SK-MEL-5 (cell line): ENCODE measurements at regions not wholly inside any gene's neighbourhood (a gene's known extent, or its start where the extent isn't known, plus 50 kb on each side); places are given as distances from the start of the nearest gene placed in this dataset.
"Not testable (repeated sequence)": the region's sequence is repeated elsewhere in the genome, so short reads cannot be mapped to it uniquely, and the experiment has no call there.

ENCODE experiments used
- DNase-seq: peaks from one replicate; pipeline ENCODE4 v3.0.0-alpha.2; 2016; ENCODE audit warnings: low read depth, low spot score
- in situ Hi-C: cut with HindIII; loops from 2 replicates; pipeline ENCODE4 v1.10.0; 2016; ENCODE audit warnings: low sequenced_read_pairs, high pct_unique_total_duplicates, low pct_unique_long_range_greater_than_20kb

DNA sequence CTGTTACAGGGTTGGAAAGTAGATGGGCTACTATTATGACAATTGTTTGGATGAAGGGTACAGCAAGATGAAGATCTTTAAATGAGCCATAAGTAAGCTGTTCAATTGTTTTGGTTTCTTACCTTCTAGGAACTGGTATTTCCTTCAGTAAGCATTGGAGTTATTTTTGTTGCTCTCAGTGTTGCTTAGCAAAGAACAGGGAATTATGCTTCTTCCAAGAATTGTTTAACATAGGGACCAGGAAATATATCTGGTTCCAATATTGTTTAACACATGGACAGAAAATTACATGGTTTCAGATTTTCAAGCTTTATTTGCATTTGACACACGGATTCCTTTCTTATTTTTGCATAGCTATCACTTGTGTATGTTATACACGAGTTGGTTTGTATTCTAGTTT lies 1999.0 kb downstream of the ARAP2 start:
- in situ Hi-C loops: no loop called here
- DNase-seq: no peak

DNA sequence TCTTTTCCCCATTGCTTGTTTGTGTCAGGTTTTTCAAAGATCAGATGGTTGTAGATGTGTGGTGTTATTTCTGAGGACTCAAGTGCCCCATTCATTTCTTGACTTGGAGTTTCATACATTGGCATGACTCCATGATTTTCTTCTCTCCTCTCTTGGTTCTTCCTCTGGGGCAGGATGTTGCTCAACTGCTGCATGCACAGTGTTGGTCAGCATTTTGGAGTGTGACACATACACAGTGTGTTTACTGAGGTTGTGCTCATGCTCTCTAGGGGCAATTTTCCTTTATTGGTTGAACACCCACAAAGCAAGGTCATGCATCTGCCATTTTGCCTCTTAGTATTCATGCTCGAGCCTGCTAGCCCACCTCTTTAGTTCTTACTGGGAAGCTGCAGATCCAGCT lies 1993.8 kb downstream of the ARAP2 start:
- in situ Hi-C loops: no loop called here
- no peak for DNase-seq

DNA sequence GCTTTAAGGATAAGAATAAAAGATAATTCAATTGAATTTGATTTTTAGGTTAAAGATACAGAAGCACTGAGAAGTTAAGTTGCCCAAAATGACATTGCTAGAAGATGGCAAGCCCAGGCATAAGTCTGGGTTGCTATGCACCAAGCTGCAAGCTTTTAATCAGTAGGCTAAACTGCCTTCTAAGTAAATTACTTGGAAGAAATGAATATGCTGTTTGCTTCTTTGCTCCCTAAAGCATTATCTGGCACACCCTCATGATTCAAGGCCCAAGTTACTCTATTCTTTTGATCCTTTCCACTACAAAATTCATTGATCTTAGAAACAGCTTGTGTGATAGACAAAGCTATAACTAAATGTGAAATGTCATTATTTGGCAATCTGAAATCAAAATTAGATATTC lies 1991.1 kb downstream of the ARAP2 start:
- in situ Hi-C loops: no loop called here
- DNase-seq: no peak

DNA sequence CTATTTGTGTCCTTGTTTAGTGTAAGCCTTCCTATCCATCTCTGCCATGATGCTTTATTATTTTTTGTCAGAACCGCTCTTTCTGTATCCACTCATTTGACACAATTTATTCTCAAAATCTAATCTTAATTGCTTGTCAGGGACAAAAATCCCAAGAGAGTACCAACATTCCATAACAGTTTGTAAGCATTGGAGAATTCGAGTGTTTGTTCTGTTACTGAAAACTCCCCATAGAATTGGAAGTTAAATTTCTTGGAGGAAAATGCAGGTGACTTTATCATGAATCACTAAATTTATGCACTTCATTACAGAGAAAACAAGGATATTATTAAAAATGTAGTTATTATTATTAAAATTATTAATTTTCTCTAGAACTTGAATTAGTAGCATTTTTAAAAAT lies 1986.1 kb downstream of the ARAP2 start:
- no peak for DNase-seq
- in situ Hi-C loops: no loop called here

DNA sequence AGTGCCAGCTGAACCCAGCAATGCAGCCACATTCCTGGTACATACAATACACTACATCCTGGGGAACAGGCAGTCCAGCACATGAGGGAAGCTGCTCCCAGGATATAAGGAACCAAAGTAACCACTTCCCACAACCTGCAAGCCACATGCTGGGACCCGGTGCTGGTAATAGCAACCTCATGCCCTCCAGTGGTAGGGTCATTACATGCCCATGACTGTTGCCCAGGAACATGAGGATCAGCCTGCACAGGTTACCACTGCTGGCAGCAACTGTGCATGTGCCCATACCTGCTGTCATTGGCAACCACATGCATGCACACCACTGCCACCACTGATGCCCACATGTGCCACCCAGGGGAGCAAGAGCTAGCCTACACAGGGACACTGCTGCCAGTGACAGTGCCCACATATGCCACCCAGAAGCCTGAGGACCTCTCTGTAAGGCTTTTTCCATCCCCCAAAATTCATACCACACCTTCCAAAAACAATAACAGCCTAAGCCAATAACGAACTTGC lies 1982.5 kb downstream of the ARAP2 start:
- no peak for DNase-seq
- in situ Hi-C loops: no loop called here

DNA sequence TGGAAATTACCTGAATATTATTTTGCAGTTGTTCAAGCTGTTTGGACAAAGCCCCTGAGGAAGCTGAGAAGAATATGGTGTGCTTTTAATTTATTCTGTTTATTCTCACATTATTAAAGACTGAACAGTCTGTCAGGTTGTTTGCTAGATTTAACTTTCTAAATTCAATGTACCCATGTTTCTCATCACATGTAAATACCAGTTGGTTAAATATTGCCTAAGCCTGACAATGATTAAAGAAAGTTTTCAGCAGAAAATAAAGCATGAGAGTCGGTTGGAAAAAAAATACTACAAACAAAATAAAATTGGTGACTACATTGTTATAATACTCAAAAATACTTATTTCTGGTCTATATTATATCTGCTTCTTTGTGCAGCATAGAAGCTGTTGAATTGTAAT lies 1974.7 kb downstream of the ARAP2 start:
- DNase-seq: no peak
- in situ Hi-C loops: no loop called here

DNA sequence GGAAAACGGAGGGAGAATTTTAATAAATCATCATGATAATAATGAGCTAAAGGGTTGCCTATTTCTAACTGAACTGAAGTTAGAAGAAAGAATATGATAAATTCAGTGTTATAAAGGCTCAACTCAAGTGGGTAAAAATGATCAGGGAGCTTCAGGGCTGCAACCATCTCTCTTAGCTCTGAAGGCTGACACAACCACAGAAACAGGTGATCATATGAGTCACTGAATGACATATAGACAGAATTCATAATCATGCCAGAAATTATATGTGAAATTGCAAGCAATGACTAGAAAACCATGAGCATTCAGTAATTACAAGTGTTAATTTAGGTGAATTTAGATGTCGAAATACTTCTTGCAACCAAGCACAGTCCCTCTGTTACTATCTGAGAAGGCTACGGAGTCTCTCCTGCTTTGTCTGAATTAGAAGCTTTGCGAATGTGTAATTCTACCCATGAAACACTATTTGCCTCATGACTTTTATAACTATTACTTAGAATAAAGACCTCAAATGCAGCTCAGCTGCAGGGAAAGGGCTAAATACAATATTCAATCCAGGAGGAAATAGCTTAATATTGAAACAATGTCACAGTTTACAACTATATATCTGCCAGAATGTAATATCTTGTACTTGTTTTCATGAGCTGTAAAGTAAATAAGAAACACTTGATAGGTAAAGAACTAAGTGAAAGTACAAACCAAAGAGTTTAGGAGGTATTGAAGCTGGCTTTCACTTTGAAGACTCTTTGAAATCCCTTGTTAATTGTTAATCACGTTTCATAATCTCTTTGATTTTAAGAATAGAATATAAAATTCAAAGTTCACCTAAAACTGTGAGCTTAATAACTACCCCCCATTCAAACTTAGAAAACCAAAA lies 1972.6 kb downstream of the ARAP2 start:
- in situ Hi-C loops: no loop called here
- DNase-seq: no peak

DNA sequence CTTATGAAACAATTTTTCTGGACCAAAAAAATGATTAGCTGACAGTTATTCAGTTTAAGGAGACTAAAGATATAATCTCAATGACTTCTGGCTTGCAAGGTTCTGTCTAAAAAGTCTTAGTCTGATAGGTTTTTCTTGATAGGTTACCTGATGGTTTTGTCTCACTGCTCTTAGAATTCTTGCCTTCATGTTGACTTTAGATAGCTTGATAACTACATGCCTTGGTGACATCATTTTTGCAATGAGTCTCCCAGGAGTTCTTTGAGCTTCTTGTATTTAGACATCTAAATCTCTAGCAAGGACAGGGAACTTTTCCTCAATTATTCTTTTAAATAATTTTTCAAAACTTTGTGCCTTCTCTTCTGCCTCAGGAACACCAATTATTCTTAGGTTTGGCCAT lies 1965.3 kb downstream of the ARAP2 start:
- in situ Hi-C loops: no loop called here
- no peak for DNase-seq

DNA sequence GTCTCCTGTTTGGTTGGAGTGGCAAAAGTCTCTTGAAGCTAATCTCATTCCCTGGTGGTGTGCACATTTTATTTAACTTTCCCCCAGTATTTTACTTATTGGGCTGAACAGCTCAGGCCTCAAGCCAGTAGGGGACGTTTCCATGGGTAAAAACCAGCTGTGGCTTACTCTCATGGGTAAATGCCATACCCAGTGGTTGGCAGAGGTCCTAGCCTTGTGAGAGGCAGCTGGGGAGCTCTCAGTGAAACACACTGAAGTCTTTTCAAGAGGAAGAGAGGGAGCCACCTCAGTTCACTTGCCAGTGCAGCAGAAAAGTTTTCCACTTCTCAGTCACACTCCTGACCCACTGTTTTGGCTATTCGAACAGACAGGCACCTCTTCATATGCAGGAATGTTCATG lies 1964.2 kb downstream of the ARAP2 start:
- DNase-seq: no peak
- in situ Hi-C loops: no loop called here

DNA sequence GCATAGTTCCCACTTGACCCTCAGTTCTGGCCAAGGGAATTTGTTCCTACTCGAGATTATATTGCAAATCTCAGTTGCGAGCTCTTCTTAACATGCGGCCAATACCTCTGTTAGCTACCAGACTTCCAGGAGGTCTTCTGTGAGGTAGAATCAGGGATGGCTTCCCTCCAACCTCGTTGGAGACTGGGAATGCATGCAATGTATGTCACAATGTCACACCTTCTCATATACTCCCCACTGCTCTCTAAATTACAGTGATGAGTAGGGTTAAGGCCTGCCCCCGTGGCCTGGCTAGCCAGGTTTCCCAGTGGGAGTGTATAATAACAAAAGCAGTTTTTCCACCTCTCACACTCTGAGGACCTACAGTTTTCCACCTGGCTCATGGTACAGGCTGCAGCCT lies 1962.5 kb downstream of the ARAP2 start:
- in situ Hi-C loops: no loop called here
- no peak for DNase-seq

DNA sequence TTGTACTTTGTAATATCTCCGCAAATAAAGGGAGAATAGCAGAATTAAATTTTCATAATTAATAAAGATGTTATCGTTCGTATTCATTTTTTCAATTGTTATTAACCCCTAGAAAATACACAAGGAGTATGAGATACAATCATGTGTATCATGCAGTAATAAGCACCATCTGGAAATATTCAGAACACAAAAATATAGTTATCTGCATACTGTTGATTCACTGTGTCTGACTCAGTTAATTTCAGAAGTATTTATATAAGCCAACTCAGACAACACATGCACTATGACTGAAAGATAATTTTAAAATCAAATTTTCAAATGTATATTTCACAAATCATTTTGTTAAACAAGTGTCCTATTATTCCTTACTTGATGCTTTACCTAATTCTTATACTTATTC lies 1954.8 kb downstream of the ARAP2 start:
- in situ Hi-C loops: no loop called here
- DNase-seq: no peak

DNA sequence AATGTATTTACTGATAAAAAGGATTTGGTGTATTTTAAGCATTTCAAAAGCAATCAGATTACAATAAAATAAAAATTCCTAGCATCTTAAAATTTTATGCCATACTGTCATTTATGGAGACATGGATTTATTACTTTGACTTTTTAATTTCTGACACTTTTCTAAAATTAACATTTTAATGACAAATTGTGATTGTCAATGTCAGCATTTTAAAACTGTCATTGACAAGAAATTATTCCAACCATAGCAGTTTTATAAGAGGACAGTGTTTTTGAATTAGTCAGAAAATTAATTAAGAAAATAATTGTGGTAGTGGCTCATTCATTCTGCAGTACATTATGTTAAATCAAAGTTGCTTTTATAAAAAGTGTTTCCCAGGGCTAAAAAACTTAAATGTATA lies 1954.4 kb downstream of the ARAP2 start:
- in situ Hi-C loops: no loop called here

DNA sequence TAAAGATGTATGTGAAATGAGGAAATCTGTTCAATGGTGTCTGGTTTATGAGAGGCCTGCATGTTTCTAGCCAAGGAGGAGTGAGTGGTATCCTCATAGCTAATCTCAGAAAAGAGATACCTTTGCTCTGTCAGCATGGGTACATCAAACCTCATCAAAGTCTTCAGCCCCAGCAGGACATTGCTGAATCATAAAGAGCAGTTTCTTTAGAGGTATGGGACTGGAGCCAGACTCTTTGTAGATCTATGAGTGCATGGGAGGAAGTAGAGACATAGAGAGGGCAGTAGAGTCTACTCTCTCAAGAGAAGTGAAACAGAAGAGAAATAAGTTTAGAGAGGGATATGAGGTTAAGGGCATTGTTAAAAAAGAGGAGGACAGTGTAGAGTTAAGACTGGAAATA lies 1950.9 kb downstream of the ARAP2 start:
- in situ Hi-C loops: no loop called here
- DNase-seq: no peak

More for the DNA sequence above, 1954.4 kb downstream of the ARAP2 start:
- DNase-seq: no peak

DNA sequence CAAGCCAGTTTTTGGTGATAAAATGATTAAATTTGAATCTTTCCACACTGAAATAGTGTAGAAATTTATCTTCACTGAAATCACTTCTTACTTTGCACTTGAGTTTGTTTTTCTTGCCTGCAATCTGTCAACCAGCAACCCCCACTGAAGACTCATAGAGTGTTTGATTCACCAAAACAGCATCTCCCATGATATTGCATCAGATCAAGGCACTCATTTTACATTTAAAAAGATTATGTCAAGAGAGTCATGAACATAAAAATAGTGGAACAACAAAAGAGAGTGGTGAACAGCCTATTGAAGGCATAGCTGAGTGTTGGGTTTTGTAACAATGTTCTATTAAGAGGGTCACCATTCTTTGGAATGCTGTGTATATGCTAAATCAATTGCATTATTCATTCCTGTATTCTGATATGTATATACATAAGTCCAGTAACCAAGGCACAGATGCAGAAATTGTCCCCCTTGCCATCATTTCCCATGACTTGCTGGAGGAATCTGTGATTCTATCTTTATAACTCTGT lies 1934.9 kb downstream of the ARAP2 start:
- no peak for DNase-seq
- in situ Hi-C loops: no loop called here

DNA sequence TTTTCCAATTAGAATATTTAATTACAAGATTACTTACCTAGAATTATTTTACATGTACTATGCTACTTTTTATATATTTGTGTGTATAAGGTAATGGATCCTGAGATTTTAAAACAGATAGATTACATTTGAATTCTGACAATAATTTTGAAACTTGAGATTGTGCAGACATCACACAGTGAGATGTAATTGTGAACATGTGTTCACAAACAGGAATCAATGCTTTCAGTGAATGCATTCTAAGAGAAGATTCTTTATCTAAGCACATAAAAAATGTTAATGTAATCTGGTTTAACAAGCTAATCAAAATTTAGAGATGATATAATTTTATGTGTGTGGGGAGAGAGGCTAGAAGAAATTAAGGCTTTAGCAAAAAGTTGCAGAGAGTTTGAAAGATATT lies 1925.5 kb downstream of the ARAP2 start:
- in situ Hi-C loops: no loop called here
- no peak for DNase-seq

DNA sequence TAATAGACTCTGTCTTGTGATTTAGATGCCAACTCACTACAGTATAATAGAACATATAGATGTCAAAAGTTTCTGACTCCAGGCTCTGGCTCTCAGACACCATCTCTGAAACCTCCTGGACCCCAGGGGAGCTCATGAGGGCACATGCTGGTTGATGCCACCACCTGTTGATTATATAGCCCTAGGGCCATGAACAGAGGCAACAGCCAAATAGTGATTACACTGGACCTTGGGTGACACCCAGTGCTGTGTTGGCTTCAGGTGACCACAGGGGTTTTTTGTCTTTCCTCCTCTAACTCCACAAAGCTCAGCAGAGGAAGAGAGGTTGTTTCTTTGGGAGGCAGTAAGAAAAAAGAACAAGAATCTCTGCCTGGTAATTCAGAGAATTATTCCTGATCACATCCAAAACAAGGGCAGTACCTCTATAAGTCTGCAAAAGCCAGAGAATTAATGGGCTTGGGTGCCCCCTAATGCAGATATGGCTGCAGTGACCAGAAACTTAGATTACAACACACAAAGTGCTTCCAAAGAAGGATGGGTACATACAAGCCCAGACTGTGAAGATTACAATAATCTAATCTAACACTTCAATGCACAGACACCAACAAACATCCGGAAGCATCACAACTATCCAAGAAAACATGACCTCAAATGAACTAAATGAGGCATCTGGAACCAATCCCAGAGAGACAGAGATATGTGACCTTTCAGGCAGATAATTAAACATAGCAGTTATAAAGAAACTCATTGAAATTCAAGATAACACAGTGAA lies 1920.6 kb downstream of the ARAP2 start:
- in situ Hi-C loops: no loop called here
- DNase-seq: peak; percentile 2

DNA sequence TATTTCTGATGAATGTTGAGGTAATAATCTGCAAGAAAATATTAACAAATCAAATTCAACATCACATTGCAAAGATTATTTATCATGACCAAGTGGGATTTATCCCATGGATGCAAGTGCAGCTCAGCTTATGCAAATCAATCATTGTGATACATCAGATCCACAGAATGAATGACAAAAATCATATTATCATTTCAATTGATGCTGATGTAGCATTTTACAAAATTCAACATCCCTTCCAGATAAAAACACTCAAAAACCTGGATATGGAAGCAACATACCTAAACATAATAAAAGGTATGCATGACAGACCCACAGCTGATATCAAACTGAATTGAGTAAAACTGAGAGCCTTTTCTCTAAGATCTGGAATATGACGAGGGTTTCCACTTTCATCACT lies 1915.4 kb downstream of the ARAP2 start:
- in situ Hi-C loops: no loop called here
- no peak for DNase-seq

DNA sequence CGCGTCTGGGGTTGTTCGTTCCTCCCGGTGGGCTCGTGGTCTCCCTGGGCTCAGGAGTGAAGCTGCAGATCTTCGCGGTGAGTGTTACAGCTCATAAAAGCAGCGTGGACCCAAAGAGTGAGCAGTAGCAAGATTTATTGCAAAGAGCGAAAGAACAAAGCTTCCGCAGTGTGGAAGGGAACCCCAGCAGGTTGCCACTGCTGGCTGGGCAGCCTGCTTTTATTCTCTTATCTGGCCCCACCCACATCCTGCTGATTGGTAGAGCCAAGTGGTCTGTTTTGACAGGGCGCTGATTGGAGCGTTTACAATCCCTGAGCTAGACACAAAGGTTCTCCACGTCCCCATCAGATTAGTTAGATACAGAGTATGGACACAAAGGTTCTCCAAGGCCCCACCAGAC lies 1909.2 kb downstream of the ARAP2 start:
- in situ Hi-C loops, DNase-seq: not testable (repeated sequence)

DNA sequence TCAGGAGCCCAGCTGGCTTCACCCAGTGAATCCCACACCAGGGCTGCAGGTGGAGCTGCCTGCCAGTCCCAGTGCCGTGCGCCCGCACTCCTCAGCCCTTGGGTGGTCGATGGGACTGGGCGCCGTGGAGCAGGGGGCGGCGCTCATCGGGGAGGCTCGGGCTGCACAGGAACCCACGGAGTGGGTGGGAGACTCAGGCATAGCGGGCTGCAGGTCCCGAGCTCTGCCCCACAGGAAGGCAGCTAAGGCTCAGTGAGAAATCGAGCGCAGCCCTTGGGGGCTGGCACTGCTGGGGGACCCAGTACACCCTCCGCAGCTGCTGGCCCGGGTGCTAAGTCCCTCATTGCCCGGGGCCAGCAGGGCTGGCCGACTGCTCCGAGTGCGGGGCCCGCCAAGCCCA lies 1908.8 kb downstream of the ARAP2 start:
- in situ Hi-C loops, DNase-seq: not testable (repeated sequence)
